Panc1 (cell line): ENCODE measurements at regions not wholly inside any gene's neighbourhood (a gene's known extent, or its start where the extent isn't known, plus 50 kb on each side); places are given as distances from the start of the nearest gene placed in this dataset.
A peak's percentile ranks its signal among the peaks of the same experiment; 100 is the strongest.

Experiments
- ATAC-seq: fragments of 200-7000 bp; cut with Tn5 transposase; 2 replicates; pipeline ENCODE4 v1.9.1; 2020; ENCODE audit warnings: mild to moderate bottlenecking, moderate library complexity
- BruUV-seq: library from RNA; stranded (reverse); fragments of 400-500 nt; replicated peaks from 2 replicates; lab custom pipeline; 2021; lab: Mats Ljungman, UMichigan
- CTCF ChIA-PET: fragments of 300-600 bp; sonication (Branson Sonifier 250); formaldehyde crosslinking; loops from one replicate; lab custom pipeline; 2022; ENCODE audit warnings: antibody characterized with exemption; lab: Charles Lee
- POLR2A ChIA-PET: fragments of 300-600 bp; sonication (Branson Sonifier 250); formaldehyde crosslinking; loops from one replicate; lab custom pipeline; 2022; ENCODE audit warnings: antibody characterized with exemption; lab: Charles Lee
- DNase-seq: peaks from one replicate; pipeline ENCODE4 v3.0.0-alpha.2; 2010; ENCODE audit warnings: low read depth, low spot score
- H3K27ac ChIP-seq: 2 replicates; pipeline ENCODE4 v1.5.1; 2011; ENCODE audit warnings: mild to moderate bottlenecking, low read length, inconsistent platforms
- H3K27me3 ChIP-seq: fragments of 200-500 bp; sonication (Bioruptor generic); 2 replicates; pipeline ENCODE4 v1.6.0; 2014; ENCODE audit warnings: low read length, inconsistent platforms; ENCODE audit not compliant: control insufficient read depth, insufficient read depth
- H3K36me3 ChIP-seq: fragments of 200-500 bp; sonication (Bioruptor generic); 2 replicates; pipeline ENCODE4 v1.5.1; 2014; ENCODE audit warnings: inconsistent platforms, mild to moderate bottlenecking, low read length, moderate library complexity; ENCODE audit not compliant: control insufficient read depth, insufficient read depth
- H3K4me1 ChIP-seq: 2 replicates; pipeline ENCODE4 v1.5.1; 2011; ENCODE audit warnings: inconsistent platforms, mild to moderate bottlenecking, low read length, moderate library complexity; ENCODE audit not compliant: control insufficient read depth, insufficient read depth
- H3K4me3 ChIP-seq, 2 experiments: 2 replicates each; pipeline ENCODE4 v1.5.1; 2011 to 2012; ENCODE audit warnings: low read depth in 2 of 2, low read length in 2 of 2, mild to moderate bottlenecking in 2 of 2, inconsistent platforms in 1 of 2, moderate library complexity in 1 of 2
- H3K9me3 ChIP-seq: fragments of 200-500 bp; sonication (Bioruptor generic); 2 replicates; pipeline ENCODE4 v1.5.1; 2014; ENCODE audit warnings: low read depth, mild to moderate bottlenecking, inconsistent platforms, low read length, moderate library complexity; ENCODE audit not compliant: control insufficient read depth, insufficient read depth
- POLR2AphosphoS5 ChIP-seq: IDR thresholded peaks from 2 replicates; pipeline ENCODE4 v1.6.1; 2012; ENCODE audit warnings: mild to moderate bottlenecking, low read depth, low read length, moderate library complexity
- REST ChIP-seq, 2 experiments: IDR thresholded peaks; 2 replicates each; pipeline ENCODE4 v1.6.1; 2011 to 2012; ENCODE audit warnings: low read depth in 2 of 2, control low read depth in 1 of 2, low read length in 1 of 2, mild to moderate bottlenecking in 1 of 2, moderate library complexity in 1 of 2; ENCODE audit not compliant: insufficient read depth in 1 of 2
- SIN3A ChIP-seq: IDR thresholded peaks from 2 replicates; pipeline ENCODE4 v1.6.1; 2012; ENCODE audit warnings: low read depth, mild to moderate bottlenecking, low read length, moderate library complexity, borderline replicate concordance; ENCODE audit not compliant: insufficient read depth
- TCF7L2 ChIP-seq: IDR thresholded peaks from 2 replicates; pipeline ENCODE4 v1.6.1; 2011; ENCODE audit warnings: mild to moderate bottlenecking, low read depth, low read length, inconsistent platforms
- in situ Hi-C: cut with HindIII; loops from 2 replicates; pipeline ENCODE4 v1.10.0; 2016; ENCODE audit warnings: low sequenced_read_pairs, low pct_unique_long_range_greater_than_20kb
- intact Hi-C: fragments of 100-400 bp; cut with micrococcal nuclease; formaldehyde crosslinking; loops from one replicate; pipeline ENCODE4 v1.10.0; 2022; ENCODE audit not compliant: unreplicated experiment
- TF ChIP-seq, protein P1 (sequence below): fragments of 450-650 bp; IDR thresholded peaks from 2 replicates; pipeline ENCODE4 v1.5.1; 2017; ENCODE audit warnings: mild to moderate bottlenecking

DNA sequence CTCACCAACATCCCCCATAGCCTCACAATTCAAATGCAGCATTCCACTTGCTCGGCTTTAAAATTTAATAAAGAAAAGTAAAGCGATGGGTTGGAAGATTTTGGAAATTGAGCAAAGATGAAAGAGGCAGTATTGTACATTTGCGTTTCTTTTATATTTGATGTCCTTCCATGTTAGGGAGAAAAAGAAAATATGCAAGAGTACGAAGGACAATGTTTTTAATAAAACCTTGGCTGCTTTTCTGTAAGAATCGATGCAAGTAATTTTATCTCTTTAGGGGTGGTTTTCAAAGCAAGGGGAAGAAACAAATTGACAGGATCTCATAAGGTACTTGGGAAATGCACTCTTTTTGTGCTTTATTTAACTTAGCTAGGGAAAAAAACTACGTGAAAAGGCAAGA lies 61.8 kb upstream of the TSC22D2 start:
- H3K36me3 ChIP-seq: no peaks in the 10 kb centered on the region
- ChIA-PET CTCF (no interaction called here), POLR2A (interaction anchor here (0.7 to 2.3 kb wide), 4 partner anchors 22 to 64 kb away, joined by 3 to 14 read pairs (median 4); no protein-coding TSS in a partner anchor)
- no peaks in the 10 kb centered on the region for H3K27me3 ChIP-seq
- no peak for DNase-seq
- BruUV-seq: no TSS peak
- in situ Hi-C loops: no loop called here
- H3K4me3 ChIP-seq: peak overlapping the region; percentile 25 to 39
- peak overlapping the region; percentile 100 for H3K27ac ChIP-seq
- no peak for ATAC-seq
- TF ChIP-seq SIN3A: no peak
- no peak for TF ChIP-seq POLR2AphosphoS5
- TF ChIP-seq TCF7L2: no peak
- TF ChIP-seq, protein P1, sequence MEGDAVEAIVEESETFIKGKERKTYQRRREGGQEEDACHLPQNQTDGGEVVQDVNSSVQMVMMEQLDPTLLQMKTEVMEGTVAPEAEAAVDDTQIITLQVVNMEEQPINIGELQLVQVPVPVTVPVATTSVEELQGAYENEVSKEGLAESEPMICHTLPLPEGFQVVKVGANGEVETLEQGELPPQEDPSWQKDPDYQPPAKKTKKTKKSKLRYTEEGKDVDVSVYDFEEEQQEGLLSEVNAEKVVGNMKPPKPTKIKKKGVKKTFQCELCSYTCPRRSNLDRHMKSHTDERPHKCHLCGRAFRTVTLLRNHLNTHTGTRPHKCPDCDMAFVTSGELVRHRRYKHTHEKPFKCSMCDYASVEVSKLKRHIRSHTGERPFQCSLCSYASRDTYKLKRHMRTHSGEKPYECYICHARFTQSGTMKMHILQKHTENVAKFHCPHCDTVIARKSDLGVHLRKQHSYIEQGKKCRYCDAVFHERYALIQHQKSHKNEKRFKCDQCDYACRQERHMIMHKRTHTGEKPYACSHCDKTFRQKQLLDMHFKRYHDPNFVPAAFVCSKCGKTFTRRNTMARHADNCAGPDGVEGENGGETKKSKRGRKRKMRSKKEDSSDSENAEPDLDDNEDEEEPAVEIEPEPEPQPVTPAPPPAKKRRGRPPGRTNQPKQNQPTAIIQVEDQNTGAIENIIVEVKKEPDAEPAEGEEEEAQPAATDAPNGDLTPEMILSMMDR: no peak
- TF ChIP-seq REST (IDR thresholded peaks at IDR 0.05; ENCODE audit: insufficient read depth in 1 of 2, low read depth in 2 of 2, low read length in 1 of 2): no peak
- intact Hi-C loops: loop anchor here (2.0 to 10.0 kb wide), 2 partner anchors 67 to 111 kb away; no protein-coding TSS in a partner anchor
- no peaks in the 10 kb centered on the region for H3K9me3 ChIP-seq
- peaks cover 98% of the 10 kb centered on the region for H3K4me1 ChIP-seq

DNA sequence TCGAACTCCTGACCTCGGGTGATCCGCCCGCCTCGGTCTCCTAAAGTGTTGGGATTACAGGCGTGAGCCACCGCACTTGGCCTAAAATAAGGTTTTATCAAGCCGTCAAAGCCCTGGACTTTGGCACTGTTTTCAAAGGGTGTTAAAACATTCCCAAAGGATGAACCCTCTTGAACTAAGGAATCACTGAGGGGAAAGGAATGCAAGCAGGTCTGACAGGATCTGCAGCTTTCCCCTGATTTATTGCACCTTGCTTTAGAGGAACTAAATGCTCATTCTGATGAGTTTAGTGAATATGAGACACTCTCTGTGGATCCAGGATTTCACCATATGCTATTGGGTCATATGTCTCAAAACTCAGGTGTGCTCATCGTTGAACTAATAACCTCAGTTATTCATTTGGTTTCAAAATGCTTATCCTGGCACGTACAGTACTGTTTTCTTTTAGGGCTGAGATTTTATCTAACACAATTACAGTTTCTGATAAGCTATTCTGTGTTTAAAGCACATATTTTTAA lies 63.0 kb upstream of the TSC22D2 start:
- in situ Hi-C loops (no loop called here), intact Hi-C loops (loop anchor here (10.0 kb wide), 1 partner anchor 110 kb away; no protein-coding TSS in a partner anchor)
- ATAC-seq (peak; percentile 50), DNase-seq (peak; percentile 93)
- CTCF ChIA-PET: interaction anchor here (0.7 to 1.0 kb wide), 2 partner anchors 27 to 65 kb away, joined by 3 to 4 read pairs; no protein-coding TSS in a partner anchor
- POLR2A ChIA-PET: interaction anchor here (0.6 kb wide), 1 partner anchor 86 kb away, joined by 9 read pairs; no protein-coding TSS in a partner anchor
- Histone ChIP-seq H3K9me3 (no peaks in the 10 kb centered on the region), H3K27ac (peak overlapping the region; percentile 100), H3K27me3 (no peaks in the 10 kb centered on the region), H3K4me1 (peaks cover 99% of the 10 kb centered on the region), H3K4me3 (peak overlapping the region; percentile 19 to 53), H3K36me3 (no peaks in the 10 kb centered on the region)
- BruUV-seq: no TSS peak
- TF ChIP-seq REST (IDR thresholded peaks at IDR 0.05; ENCODE audit: insufficient read depth in 1 of 2, low read depth in 2 of 2, low read length in 1 of 2) (peak in 1 of 2 experiments; percentile 4; a peak in 1 of 4 replicates), TCF7L2 (peak; percentile 93), POLR2AphosphoS5 (peak; percentile 35; the same call in 1 of the 2 replicates), SIN3A (0 out of 2 replicates have a peak, but pooled peaks have one; percentile 48)
- TF ChIP-seq, protein P1: no peak
